DMS53 (cell line): ENCODE measurements at regions not wholly inside any gene's neighbourhood (a gene's known extent, or its start where the extent isn't known, plus 50 kb on each side); places are given as distances from the start of the nearest gene placed in this dataset.
A peak's percentile ranks its signal among the peaks of the same experiment; 100 is the strongest.

Experiments
- DNase-seq: peaks from one replicate; lab custom pipeline; 2025; lab: John Stamatoyannopoulos, UW

DNA sequence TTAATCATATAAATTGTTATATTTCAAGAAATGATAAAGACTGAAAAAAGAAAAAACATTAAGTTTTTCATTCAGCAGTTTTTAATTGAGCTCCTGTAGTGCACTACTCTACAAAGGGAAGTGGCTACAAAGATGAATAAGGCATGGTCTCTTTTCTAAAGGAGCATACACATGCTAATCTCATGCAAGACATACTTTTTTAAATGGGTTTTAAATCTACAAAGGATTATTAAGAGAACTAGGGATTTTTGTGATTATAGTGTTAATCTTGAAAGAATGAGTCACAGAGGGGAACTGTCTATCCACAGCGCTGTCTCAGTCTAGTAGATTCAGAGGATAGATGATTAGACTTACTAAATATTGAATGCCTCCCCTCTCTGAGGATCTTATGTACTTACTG is 1722.2 kb downstream of the RPA4 start:
- no peak for DNase-seq

- peak; percentile 58 for DNase-seq
These were observed 1724.0 kb downstream of the RPA4 start for GRCh38 chrX:98607739-98608138.

GRCh38 chrX:98627645-98628044 is 1743.9 kb downstream of the RPA4 start:
- DNase-seq = no peak

GRCh38 chrX:98637451-98637850 is 1753.7 kb downstream of the RPA4 start:
- no peak for DNase-seq

DNA sequence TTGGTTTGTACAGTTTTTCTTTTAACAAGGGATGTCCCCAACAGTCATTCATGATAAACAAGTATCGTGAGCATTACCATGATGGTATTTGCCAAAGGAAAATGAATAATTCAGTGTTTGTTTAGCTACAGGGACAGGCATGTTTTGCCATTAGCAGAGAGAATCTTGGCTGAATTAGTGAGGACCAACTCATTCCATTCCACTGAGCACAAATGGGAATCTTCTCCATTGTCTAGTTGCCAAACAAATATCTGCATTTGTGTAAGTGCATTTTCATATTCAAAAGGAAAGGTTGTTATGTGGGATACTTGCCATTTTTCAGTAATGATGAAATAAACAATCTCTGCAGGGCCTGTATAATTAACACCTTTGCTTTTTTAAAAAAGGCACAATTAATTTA is 1762.6 kb downstream of the RPA4 start:
- DNase-seq = no peak

- no peak for DNase-seq
These were observed 1755.5 kb downstream of the PCDH19 start for GRCh38 chrX:98654565-98654964.
